GM12892 (cell line): ENCODE measurements at regions not wholly inside any gene's neighbourhood (a gene's known extent, or its start where the extent isn't known, plus 50 kb on each side); places are given as distances from the start of the nearest gene placed in this dataset.

Experiments
- POLR2A ChIP-seq: IDR thresholded peaks from 2 replicates; pipeline ENCODE4 v1.6.1; 2011; ENCODE audit warnings: low read depth, low read length, control low read depth
- POLR2AphosphoS5 ChIP-seq: IDR thresholded peaks from 2 replicates; pipeline ENCODE4 v1.6.1; 2011; ENCODE audit warnings: low read depth, low read length, control low read depth
- TAF1 ChIP-seq: IDR thresholded peaks from 2 replicates; pipeline ENCODE4 v1.6.1; 2011; ENCODE audit warnings: low read depth, mild to moderate bottlenecking, control low read depth, low read length, borderline replicate concordance

DNA sequence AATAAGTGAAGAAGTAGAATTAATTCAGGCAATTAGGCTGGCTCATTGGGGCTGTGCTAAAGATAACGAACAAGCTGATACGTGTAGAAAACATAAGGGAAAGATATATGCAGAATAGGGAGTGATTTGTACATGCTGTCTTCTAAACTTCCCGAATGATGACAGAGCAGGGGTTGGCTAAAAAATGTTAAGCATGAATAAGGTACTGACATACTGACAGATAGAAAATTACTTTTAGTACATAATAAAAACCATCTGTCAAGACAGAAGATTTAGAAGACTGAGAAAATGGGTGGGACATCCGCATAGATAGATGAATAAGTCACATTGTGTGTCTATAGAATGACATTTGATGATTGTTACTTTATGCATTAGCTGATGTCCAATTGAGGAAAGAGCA, 158.8 kb upstream of the ZNF804B start:
- TF ChIP-seq POLR2A: no peak
- TF ChIP-seq POLR2AphosphoS5: no peak
- TF ChIP-seq TAF1: no peak
